GM19239 (cell line): ENCODE measurements at regions not wholly inside any gene's neighbourhood (a gene's known extent, or its start where the extent isn't known, plus 50 kb on each side); places are given as distances from the start of the nearest gene placed in this dataset.
A peak's percentile ranks its signal among the peaks of the same experiment; 100 is the strongest.
"Not testable (repeated sequence)": the region's sequence is repeated elsewhere in the genome, so short reads cannot be mapped to it uniquely, and the experiment has no call there.

ENCODE experiments used
- DNase-seq: peaks from one replicate; pipeline ENCODE4 v3.0.0; 2011; ENCODE audit warnings: low spot score; ENCODE audit not compliant: insufficient read length
- FAIRE-seq: peaks from 2 replicates; lab custom pipeline; 2011; peaks lifted over from hg19 to GRCh38; lab: Jason Lieb, UNC

DNA sequence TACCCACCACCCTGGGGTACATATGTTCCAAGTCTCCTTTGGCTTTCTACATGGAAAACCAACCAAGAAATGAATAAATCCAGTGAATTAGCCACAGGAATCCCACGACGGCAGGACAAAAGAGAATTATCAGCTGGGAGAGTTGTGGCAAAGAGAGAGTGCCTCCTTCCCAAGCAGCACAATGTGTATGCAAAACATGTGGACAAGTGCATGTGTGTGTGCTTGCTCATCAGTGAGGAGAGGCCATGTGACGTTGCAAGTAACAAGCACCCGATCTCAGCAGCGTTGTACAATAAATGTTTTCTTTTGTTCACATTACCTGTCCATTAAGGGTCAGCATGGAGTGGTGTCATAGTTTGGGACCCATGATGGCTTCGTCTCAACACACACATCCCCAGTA, 50.0 kb upstream of the EMX2 start:
- FAIRE-seq, result no peak
- no peak for DNase-seq

DNA sequence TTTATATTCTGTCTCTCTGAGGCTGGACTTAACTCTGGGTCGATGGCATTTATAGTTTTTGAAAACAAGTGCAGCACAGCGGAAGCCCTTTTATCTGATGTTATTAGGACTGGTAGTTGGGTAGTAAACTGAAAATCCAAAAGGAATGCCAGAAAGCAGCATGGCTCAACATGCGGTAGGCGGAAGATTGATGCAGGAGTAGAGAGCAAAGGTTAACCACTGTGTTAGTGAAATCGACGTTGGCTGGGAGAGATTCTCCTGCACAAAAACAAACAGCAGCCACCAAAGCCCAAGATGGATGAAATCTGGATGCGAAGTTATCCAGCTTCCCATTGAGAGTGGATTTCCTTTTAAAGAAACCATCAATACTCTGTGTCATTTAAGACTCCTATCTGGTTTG, 54.5 kb upstream of the EMX2 start:
- no peak for DNase-seq
- no peak for FAIRE-seq

DNA sequence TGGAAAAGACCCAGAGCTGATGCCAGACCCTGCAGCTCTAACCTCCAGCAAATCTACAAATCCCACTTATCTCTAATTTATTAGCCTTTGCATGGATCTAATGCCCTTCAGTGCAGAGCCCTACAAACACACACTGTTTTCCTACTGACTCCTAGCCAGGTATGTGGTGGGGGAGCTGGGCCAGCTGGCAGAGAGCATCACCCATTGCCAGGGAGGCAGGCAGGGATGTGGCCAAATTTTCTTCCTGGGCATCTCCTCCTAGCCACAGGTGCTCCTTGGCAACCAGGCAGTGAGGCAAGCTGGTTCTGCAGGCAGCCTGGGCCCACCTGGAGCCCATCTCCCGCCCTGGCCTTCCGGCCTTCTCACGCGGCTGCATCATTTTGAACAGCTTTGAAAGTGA, 55.9 kb upstream of the EMX2 start:
- FAIRE-seq (no peak), DNase-seq (no peak)

DNA sequence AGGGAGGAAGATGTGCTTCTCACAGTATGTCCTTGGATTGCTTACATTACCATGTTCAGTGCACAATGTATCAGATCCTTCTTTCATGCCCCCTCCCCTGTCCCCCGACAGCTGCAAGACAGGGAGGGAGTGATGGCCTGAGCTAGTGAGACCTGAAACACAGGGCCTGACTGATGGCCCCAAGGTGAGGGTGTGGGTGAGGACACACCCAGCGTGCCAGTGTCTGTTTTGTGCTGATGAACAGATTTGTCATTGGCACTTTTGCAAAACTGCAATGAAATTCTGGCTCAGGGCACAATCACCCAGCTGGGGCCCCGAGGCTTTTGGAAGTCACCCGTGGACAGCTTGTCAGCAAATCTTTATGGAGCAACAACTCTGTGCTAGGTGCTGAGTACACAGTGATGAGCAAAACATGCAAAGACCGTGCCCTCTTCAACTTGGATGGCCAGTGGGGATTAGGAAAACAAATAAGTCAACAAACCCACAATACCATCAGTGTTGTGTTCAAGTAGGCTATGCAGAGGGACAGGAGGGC, 59.4 kb upstream of the EMX2 start:
- FAIRE-seq (no peak), DNase-seq (no peak)

- not testable (repeated sequence) for FAIRE-seq, DNase-seq
Observed at GRCh38 chr10:117481011-117481410, 61.5 kb upstream of the EMX2 start.

GRCh38 chr10:117480097-117480496, 62.4 kb upstream of the EMX2 start:
- DNase-seq (no peak), FAIRE-seq (no peak)

DNA sequence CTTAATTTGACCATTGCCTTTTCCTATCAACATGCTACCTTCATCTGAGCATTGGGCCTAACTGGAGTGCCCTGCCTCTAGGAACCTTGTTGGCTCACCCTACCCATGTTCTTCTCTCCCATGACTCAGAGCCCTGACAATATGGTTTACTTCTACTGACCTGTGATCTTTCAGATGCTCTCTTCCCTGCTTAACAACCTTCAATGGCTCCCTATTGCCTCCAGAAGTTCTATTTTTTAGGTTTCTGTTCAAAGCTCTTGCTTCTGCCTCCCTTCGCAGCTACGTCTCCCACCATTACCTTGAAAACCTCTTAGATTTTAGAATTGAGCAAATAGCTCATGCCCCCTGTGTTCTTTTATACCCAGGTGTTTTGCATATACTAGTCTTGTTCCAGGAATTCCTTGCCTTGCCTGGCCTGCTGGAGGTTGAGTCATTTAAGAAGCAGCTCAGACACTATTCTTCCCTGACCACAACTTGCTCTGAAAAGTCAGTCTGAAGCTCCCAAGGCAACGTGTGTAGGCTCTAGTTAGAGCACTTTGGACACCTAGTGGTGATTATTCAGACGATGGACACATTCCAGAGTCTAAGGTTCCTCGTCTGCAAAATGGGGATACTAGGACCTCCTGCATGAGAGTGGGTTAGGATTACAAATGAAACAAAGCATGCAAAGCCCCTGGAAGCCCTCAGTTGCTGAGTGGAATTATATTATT, 64.4 kb upstream of the EMX2 start:
- FAIRE-seq (peak; percentile 47), DNase-seq (no peak)

- FAIRE-seq (no peak), DNase-seq (no peak)
Observed at GRCh38 chr10:117477211-117477947, 65.2 kb upstream of the EMX2 start.

- no peak for FAIRE-seq
- DNase-seq, result no peak
Observed at GRCh38 chr10:117476716-117477115, 65.8 kb upstream of the EMX2 start.

DNA sequence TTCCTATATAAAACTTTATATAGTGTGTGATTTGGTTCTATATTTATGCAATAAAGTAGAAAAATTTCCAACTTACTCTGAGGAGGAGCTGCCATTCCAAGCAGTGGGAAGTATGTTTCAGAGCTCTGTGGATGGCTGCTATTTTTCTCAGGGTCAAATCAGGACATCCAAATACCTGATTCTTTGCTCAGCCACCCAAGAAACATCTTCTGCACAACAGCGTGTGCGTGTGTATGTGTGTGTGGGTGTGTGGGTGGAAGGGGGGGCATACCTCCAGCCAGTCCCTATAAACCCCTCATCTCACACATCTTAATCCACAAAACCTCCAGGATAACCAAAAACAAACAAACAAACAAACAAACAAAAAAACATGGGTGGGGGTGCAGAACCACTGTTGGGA, 66.3 kb upstream of the EMX2 start:
- FAIRE-seq (no peak), DNase-seq (no peak)

GRCh38 chr10:117472872-117473271, 69.7 kb upstream of the EMX2 start:
- peak; percentile 61 for FAIRE-seq
- peak; percentile 17 for DNase-seq

GRCh38 chr10:117471344-117471874, 71.1 kb upstream of the EMX2 start:
- FAIRE-seq (peak; percentile 52), DNase-seq (no peak)

GRCh38 chr10:117470733-117471132, 71.8 kb upstream of the EMX2 start:
- DNase-seq, result no peak
- FAIRE-seq, result no peak

DNA sequence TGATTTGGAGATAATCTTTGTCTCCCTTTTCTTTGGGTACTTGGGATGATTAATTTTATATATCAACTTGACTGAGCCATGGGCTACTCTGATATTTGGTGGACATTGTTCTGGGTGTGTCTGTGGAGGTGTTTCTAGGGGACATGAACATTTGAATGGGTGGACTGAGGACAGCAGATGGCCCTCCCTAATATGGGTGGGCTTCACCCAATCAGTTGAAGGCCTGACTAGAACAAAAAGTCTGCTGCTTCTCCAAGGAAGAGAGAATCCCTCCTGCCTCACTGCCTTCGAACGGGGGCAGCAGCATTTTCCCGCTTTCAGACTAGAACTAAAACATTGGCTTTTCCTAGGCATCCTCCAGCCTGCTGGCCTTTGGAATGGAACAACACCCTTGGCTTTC, 73.9 kb upstream of the EMX2 start:
- FAIRE-seq (no peak), DNase-seq (no peak)

- no peak for DNase-seq
- no peak for FAIRE-seq
Observed at GRCh38 chr10:117464176-117464575, 78.4 kb upstream of the EMX2 start.

- DNase-seq (no peak), FAIRE-seq (no peak)
Observed at GRCh38 chr10:117463545-117463920, 79.0 kb upstream of the EMX2 start.

DNA sequence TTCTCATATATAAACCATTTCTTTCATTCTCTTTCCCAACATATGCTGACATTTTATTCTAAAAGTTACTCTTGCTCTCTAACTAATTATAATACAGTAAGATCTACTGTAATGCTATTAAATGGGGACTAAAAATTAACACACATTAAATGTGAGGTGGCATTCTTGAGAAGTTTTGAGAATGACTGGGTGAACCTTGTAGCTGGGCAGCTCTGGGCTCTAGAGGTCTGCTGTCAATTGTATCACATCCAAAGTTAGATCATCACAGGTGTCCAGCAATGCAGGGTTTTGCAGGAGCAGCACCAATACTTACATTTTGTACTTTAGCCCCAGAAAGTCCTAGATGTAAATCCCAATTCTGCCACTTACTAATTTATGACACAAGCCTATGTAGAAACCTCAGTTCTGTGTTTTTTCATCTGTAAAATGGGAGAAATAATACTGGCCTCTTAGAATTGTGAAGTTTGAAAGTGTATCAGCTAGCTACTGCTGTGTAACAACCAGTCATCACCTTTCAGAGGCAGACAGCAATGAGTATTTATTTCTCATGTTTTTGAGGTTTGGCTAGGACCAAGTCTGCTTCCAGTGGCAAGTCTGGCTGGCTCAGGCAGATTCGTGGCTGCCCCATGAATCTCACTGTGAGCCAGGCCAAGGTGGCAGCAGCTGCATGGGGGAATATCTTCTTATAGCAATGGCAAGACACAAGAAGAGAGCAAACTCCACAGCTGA, 79.6 kb upstream of the EMX2 start:
- DNase-seq (no peak), FAIRE-seq (no peak)

- FAIRE-seq, result no peak
- DNase-seq, result no peak
Observed at GRCh38 chr10:117462424-117462792, 80.1 kb upstream of the EMX2 start.

GRCh38 chr10:117461766-117462423, 80.7 kb upstream of the EMX2 start:
- FAIRE-seq, result no peak

More at GRCh38 chr10:117461766-117462423, 80.7 kb upstream of the EMX2 start:
- DNase-seq, result no peak
